NT2/D1 (cell line): ENCODE measurements at regions not wholly inside any gene's neighbourhood (a gene's known extent, or its start where the extent isn't known, plus 50 kb on each side); places are given as distances from the start of the nearest gene placed in this dataset.
"Not testable (repeated sequence)": the region's sequence is repeated elsewhere in the genome, so short reads cannot be mapped to it uniquely, and the experiment has no call there.

Experiments used
- SUZ12 ChIP-seq: IDR thresholded peaks from 2 replicates; pipeline ENCODE4 v1.6.1; 2011; ENCODE audit not compliant: insufficient read length, insufficient read depth; ENCODE audit errors: extremely low read depth
- YY1 ChIP-seq: IDR thresholded peaks from 2 replicates; pipeline ENCODE4 v1.6.1; 2011; ENCODE audit not compliant: insufficient read length, insufficient read depth

DNA sequence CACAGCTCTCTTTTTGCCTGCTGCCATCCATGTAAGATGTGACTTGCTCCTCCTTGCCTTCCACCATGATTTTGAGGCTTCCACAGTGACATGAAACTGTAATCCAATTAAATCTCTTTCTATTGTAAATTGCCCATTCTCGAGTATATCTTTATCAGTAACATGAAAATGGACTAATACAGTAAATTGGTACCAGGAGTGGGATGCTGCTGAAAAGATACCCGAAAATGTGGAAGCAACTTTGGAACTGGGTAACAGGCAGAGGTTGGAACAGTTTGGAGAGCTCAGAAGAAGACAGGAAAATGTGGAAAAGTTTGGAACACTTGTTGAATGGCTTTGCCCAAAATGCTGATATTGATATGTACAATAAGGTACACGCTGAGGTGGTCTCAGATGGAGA is 1117.9 kb downstream of the PLA2G4A start:
- TF ChIP-seq SUZ12, YY1: not testable (repeated sequence)
